ENCODE measurements at regions not wholly inside any gene's neighbourhood (a gene's known extent, or its start where the extent isn't known, plus 50 kb on each side); places are given as distances from the start of the nearest gene placed in this dataset.

GRCh38 chr15:38885471-38885952 is 320.9 kb upstream of the RASGRP1 start:
- Histone ChIP-seq H3K9ac (ENCODE audit: low read length) (no peak overlapping the region), H3K27me3 (ENCODE audit: low read depth, low read length) (peaks cover 9% of the 10 kb centered on the region), H3K4me3 (ENCODE audit: low read length) (no peak overlapping the region), H3K36me3 (replicated peaks; ENCODE audit: low read depth, low read length) (no peaks in the 10 kb centered on the region), H3K79me2 (ENCODE audit: low read length) (no peaks in the 10 kb centered on the region), H3K4me2 (ENCODE audit: low read length) (no peak overlapping the region), H3K4me1 (ENCODE audit: low read length) (no peaks in the 10 kb centered on the region), H3K9me3 (ENCODE audit: insufficient read depth, low read length) (no peaks in the 10 kb centered on the region), H2AFZ (ENCODE audit: low read depth, low read length) (no peak overlapping the region), H3K27ac (ENCODE audit: low read length) (no peak overlapping the region), H4K20me1 (ENCODE audit: insufficient read depth, low read length) (no peaks in the 10 kb centered on the region)
- TF ChIP-seq, protein P1, sequence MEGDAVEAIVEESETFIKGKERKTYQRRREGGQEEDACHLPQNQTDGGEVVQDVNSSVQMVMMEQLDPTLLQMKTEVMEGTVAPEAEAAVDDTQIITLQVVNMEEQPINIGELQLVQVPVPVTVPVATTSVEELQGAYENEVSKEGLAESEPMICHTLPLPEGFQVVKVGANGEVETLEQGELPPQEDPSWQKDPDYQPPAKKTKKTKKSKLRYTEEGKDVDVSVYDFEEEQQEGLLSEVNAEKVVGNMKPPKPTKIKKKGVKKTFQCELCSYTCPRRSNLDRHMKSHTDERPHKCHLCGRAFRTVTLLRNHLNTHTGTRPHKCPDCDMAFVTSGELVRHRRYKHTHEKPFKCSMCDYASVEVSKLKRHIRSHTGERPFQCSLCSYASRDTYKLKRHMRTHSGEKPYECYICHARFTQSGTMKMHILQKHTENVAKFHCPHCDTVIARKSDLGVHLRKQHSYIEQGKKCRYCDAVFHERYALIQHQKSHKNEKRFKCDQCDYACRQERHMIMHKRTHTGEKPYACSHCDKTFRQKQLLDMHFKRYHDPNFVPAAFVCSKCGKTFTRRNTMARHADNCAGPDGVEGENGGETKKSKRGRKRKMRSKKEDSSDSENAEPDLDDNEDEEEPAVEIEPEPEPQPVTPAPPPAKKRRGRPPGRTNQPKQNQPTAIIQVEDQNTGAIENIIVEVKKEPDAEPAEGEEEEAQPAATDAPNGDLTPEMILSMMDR (IDR thresholded peaks at IDR 0.05; ENCODE audit: low read depth, low read length), result no peak
- TF ChIP-seq EZH2phosphoT487 (IDR thresholded peaks at IDR 0.05; ENCODE audit: low read depth), result no peak

GRCh38 chr15:38886315-38887163 is 321.9 kb upstream of the RASGRP1 start:
- Histone ChIP-seq H4K20me1 (ENCODE audit: insufficient read depth, low read length) (no peaks in the 10 kb centered on the region), H3K4me1 (ENCODE audit: low read length) (no peaks in the 10 kb centered on the region), H3K27ac (ENCODE audit: low read length) (no peak overlapping the region), H3K4me2 (ENCODE audit: low read length) (no peak overlapping the region), H2AFZ (ENCODE audit: low read depth, low read length) (no peak overlapping the region), H3K4me3 (ENCODE audit: low read length) (no peak overlapping the region), H3K9me3 (ENCODE audit: insufficient read depth, low read length) (no peaks in the 10 kb centered on the region), H3K36me3 (replicated peaks; ENCODE audit: low read depth, low read length) (no peaks in the 10 kb centered on the region), H3K27me3 (ENCODE audit: low read depth, low read length) (peaks cover 9% of the 10 kb centered on the region), H3K9ac (ENCODE audit: low read length) (no peak overlapping the region), H3K79me2 (ENCODE audit: low read length) (no peaks in the 10 kb centered on the region)
- TF ChIP-seq EZH2phosphoT487 (IDR thresholded peaks at IDR 0.05; ENCODE audit: low read depth), result no peak
- TF ChIP-seq, protein P1 (IDR thresholded peaks at IDR 0.05; ENCODE audit: low read depth, low read length), result no peak

DNA sequence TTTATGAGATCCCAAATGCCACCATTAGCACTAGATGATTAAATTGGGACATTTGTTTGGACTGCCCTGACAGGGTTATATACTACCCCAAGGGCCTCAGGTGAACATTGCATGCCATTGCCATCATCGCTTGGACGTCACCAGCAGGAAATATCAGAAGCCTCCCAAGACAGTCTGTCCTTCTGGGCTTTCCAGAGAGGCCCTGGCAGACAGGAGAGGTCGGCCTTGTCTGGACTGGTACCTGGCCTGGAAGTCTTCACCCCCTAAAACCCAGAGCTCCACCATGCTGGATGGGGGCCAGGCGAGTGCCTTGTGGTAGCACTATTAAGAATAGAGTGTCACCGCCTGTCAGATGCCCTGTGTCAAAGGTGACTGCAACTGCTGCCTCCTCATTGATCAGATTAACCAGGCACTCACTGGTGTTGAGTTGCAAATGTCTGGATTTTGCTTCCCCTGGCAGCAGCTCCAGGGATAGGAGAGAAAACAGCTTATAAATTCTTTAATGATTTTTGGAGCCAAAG is 324.1 kb upstream of the RASGRP1 start:
- Histone ChIP-seq H3K36me3 (replicated peaks; ENCODE audit: low read depth, low read length) (no peaks in the 10 kb centered on the region), H3K27ac (ENCODE audit: low read length) (no peak overlapping the region), H4K20me1 (ENCODE audit: insufficient read depth, low read length) (no peaks in the 10 kb centered on the region), H3K4me1 (ENCODE audit: low read length) (no peaks in the 10 kb centered on the region), H3K9me3 (ENCODE audit: insufficient read depth, low read length) (no peaks in the 10 kb centered on the region), H3K4me2 (ENCODE audit: low read length) (no peak overlapping the region), H2AFZ (ENCODE audit: low read depth, low read length) (no peak overlapping the region), H3K9ac (ENCODE audit: low read length) (no peak overlapping the region), H3K79me2 (ENCODE audit: low read length) (no peaks in the 10 kb centered on the region), H3K27me3 (ENCODE audit: low read depth, low read length) (peaks cover 10% of the 10 kb centered on the region), H3K4me3 (ENCODE audit: low read length) (no peak overlapping the region)
- TF ChIP-seq, protein P1 (IDR thresholded peaks at IDR 0.05; ENCODE audit: low read depth, low read length), result no peak
- no peak for TF ChIP-seq EZH2phosphoT487 (IDR thresholded peaks at IDR 0.05; ENCODE audit: low read depth)

GRCh38 chr15:38890194-38890593 is 325.6 kb upstream of the RASGRP1 start:
- no peaks in the 10 kb centered on the region for H4K20me1 ChIP-seq (ENCODE audit: insufficient read depth, low read length)
- H2AFZ ChIP-seq (ENCODE audit: low read depth, low read length), result no peak overlapping the region
- no peak overlapping the region for H3K4me2 ChIP-seq (ENCODE audit: low read length)
- no peaks in the 10 kb centered on the region for H3K4me1 ChIP-seq (ENCODE audit: low read length)
- H3K79me2 ChIP-seq (ENCODE audit: low read length), result no peaks in the 10 kb centered on the region
- peaks cover 10% of the 10 kb centered on the region for H3K27me3 ChIP-seq (ENCODE audit: low read depth, low read length)
- H3K4me3 ChIP-seq (ENCODE audit: low read length), result no peak overlapping the region
- no peak for TF ChIP-seq EZH2phosphoT487 (IDR thresholded peaks at IDR 0.05; ENCODE audit: low read depth)
- TF ChIP-seq, protein P1 (IDR thresholded peaks at IDR 0.05; ENCODE audit: low read depth, low read length), result no peak
- H3K9ac ChIP-seq (ENCODE audit: low read length), result no peak overlapping the region
- H3K9me3 ChIP-seq (ENCODE audit: insufficient read depth, low read length), result no peaks in the 10 kb centered on the region
- no peak overlapping the region for H3K27ac ChIP-seq (ENCODE audit: low read length)
- H3K36me3 ChIP-seq (replicated peaks; ENCODE audit: low read depth, low read length), result no peaks in the 10 kb centered on the region

Data from OCI-LY3 (cell line).